NCI-H82 treated with DMSO at 0.1 percent for 48 hours (cell line): ENCODE measurements at regions not wholly inside any gene's neighbourhood (a gene's known extent, or its start where the extent isn't known, plus 50 kb on each side); places are given as distances from the start of the nearest gene placed in this dataset.

Experiments
- DNase-seq: peaks from one replicate; lab custom pipeline; 2025; ENCODE audit not compliant: unreplicated experiment; lab: John Stamatoyannopoulos, UW

GRCh38 chr12:105942281-105942680, 196.5 kb downstream of the NUAK1 start:
- DNase-seq: no peak

DNA sequence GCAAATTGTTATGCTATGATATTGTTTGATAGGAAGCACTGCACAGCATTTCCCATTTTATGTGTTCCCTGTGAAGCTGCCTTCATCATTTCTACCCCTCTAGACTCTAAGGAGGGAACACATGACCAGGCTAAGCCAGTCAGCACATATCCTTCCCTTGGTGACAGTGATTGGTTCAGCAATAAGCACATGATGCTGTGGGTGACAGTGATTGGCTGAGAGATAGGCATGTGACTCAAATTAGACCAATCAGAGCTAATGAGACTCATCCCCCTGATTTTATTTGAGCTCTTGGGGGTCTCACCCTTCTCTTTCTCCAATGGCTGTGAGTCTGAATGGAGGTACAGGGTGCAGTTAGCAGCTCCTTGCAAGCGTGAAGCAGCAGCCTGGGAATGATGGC, 195.2 kb downstream of the NUAK1 start:
- DNase-seq: no peak

DNA sequence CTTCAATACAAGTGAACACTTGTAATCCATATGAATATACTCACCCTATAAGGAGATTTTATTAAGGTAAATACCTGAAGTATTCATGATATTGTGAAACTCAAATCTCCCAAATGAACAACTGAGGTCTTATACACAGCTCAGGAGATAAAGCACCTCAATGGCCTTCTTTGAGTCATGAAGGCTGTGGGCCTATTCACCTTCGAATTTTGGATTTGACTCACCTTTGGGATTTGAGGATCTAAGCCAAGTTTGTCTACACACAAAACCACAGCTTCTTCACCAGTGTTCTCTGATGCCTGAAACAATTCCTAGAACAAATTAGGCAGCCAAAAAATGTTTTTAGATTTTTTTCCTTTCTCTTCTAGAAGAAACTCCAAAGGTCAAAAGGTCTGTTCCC, 194.1 kb downstream of the NUAK1 start:
- no peak for DNase-seq

DNA sequence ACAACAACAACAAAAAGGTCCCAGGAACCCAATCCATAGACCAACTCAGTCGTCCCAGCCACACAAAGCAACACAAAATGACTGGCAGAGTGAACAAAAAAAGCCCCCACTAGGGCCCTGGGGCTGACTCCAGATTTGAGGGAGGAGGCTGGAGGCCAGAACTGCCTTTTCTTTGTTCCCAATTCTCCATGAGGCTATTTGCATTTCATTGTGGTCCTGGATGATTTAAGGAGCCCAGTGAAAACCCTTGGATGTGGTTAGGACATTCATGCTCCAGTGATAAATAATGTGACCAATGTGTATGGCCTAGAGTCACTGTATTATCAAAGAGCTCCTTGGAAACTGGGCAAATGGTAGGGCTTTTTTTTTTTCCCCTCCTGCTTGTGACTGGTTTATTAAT, 192.9 kb downstream of the NUAK1 start:
- no peak for DNase-seq

GRCh38 chr12:105946493-105946901, 192.3 kb downstream of the NUAK1 start:
- no peak for DNase-seq

GRCh38 chr12:105947906-105948305, 190.8 kb downstream of the NUAK1 start:
- no peak for DNase-seq

- DNase-seq: no peak
These were observed 190.4 kb downstream of the NUAK1 start for GRCh38 chr12:105948331-105948730.

DNA sequence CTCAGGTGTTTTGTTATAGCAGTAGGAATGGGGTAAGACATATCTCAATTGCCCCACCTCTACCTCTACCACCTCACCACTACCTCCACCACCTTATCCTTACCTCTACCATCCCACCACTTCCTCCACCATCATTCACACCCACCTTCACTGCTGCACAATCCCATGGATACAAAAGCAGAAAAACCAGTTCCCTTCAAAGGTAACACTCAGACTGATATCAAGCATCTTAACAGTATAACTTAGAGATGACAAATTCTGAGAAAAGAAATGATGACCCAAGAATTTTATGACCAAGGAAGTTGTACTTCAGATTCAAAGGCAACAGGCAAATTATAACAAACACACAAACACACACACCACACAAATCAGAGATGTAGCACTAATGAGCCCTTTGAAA, 189.4 kb downstream of the NUAK1 start:
- no peak for DNase-seq

DNA sequence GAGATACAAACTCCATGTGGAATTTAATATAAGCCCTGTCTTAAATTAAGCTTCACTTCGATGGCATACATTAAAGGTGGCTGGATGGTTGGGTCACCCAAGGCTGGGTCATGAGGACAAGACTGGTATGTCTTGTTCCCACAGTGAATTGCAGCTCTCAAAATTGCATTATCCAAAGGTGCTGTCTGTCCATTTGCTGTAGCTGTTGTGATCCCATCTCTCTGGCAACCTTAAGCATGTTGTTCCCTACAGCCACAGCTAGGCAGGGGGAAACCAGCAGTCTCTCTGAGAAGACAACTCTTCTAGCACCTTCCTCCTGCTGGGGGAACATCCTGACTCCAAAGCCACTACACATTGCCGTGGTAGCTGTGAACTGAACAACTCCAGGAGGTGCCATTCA, 187.0 kb downstream of the NUAK1 start:
- no peak for DNase-seq

DNA sequence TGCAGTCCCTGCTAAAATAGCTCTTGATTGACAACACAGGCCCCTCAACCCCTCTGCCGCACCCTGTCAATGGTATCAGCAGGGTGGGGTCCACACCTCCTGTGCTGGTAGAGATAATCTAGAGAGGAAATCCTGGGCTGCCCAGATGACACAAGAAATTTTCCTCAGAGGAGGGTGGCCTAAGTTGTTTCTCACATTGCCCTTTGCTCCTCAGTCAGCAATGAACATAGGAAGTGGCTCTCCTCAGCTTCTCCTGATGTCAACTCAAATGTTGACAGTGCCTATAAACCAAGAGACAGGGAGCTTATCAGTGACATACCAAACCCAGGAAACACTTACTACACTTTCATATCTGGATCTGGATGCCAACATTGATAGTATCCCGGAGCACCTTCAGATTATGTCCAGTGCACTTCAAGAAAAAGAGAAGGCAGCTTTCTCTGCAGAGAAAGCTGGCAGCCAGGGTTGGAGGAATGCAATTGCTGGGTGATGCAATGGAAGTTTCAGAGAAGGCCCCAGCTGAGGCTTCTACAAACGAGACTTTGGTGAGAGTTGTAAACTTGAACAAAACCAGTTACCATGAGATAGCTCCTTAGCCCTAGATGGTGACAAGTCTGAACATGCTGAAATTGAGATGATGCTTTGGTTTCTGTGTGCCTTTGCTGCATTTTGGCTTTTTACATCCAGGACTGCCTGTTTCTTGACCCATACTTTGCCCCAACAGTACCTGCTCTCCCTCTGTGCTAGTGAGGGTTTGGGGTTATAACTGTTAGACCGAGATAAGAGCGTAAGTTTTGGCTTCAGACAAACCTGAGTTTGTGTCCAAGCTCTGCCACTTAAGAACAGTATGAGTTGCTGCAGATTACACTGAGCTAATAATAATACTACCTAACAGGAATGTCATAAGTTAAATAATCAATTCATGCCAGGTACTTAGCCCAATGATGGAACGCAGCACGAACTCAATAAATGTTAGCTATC, 183.5 kb downstream of the NUAK1 start:
- DNase-seq: no peak

- no peak for DNase-seq
These were observed 182.8 kb downstream of the NUAK1 start for GRCh38 chr12:105955976-105956375.

- peak; percentile 33 for DNase-seq
These were observed 181.9 kb downstream of the NUAK1 start for GRCh38 chr12:105956662-105957457.

GRCh38 chr12:105960319-105961083, 178.3 kb downstream of the NUAK1 start:
- DNase-seq: no peak

- DNase-seq: no peak
These were observed 176.7 kb downstream of the NUAK1 start for GRCh38 chr12:105961821-105962671.

DNA sequence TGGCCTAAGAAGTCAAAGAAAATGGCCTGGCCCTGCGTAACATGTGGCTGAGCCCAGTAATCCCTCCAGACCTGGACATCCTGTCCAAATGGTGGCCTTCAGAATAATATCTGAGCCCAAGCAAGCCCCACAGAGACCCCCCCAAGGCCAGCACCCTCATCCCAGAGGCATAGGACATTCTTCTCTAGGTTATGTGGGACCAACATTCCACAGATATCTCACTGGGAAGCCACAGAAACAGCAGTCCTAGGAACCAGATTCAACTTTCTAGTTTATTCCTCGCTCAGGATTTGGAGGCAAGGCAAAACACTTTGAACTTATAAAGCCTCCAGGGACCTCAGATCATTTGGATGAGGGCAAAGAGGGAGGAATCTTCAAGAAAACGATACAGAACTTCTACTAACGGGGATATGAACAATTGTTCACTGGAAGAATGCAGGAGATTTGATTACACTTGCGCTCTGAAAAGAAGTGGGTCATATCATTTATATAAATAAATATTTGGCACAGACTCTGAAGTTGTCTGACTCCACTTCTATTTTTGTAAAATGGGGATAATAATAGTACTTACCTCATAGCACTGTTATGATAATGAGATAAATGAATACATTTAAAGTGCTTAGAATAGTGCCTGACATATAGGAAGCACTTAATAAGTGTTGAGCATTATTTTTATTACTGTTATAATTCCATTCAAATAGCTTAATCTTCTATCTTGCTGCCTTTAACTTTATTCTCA, 171.5 kb downstream of the NUAK1 start:
- DNase-seq: no peak

GRCh38 chr12:105968025-105968424, 170.7 kb downstream of the NUAK1 start:
- DNase-seq: no peak

GRCh38 chr12:105970885-105971284, 167.9 kb downstream of the NUAK1 start:
- DNase-seq: no peak

DNA sequence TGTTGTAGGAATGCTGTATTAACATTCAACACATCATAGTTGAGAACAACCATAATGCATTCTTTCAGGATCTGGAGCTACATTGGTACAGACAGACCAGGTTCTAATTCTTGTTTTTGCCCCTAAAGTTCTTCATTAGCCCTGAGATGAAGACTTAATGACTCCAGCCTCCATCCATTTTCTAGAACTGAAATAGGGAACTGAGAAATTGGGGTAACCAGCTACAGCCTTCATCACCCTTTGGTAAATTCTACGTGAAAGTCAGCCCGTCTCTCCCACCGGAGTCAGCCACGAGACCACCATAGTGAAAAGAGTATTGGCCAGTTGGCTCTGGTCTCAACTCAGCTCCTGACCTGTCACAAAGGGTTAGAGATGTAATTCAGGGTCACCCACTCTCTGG, 164.0 kb downstream of the NUAK1 start:
- no peak for DNase-seq

DNA sequence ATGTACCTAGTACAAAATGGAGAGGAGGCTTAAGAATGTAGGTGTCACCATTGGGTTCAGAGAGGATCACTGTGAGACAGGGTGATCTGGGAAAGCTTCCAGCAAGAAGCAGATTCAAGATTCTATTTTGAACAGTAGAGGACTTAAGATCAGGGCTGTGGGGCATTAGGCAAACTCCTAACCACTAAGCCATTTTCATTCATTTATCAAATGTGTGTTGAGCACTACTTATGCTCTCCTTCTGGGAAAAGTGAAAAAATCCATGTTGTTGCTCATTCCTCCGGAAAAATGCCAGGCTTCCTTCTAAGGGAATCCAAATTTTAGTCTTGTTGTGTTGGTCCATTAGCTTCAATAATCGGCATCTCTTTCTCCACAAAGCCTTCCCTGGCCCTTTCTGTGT, 163.4 kb downstream of the NUAK1 start:
- no peak for DNase-seq

GRCh38 chr12:105977236-105977635, 161.5 kb downstream of the NUAK1 start:
- no peak for DNase-seq
